HL-60 (cell line): ENCODE measurements at regions not wholly inside any gene's neighbourhood (a gene's known extent, or its start where the extent isn't known, plus 50 kb on each side); places are given as distances from the start of the nearest gene placed in this dataset.

ENCODE experiments used
- POLR2AphosphoS5 ChIP-seq: IDR thresholded peaks from 2 replicates; pipeline ENCODE4 v1.6.1; 2012; ENCODE audit warnings: low read depth
- TF ChIP-seq, protein P1 (sequence below): IDR thresholded peaks from one replicate; pipeline ENCODE4 v1.5.1; 2011; ENCODE audit warnings: low read length, control low read depth, inconsistent platforms; ENCODE audit not compliant: insufficient read depth
- TF ChIP-seq, protein P2 (sequence below): IDR thresholded peaks from 2 replicates; pipeline ENCODE4 v1.6.1; 2012; ENCODE audit warnings: low read depth; ENCODE audit not compliant: insufficient replicate concordance

- TF ChIP-seq, protein P1, sequence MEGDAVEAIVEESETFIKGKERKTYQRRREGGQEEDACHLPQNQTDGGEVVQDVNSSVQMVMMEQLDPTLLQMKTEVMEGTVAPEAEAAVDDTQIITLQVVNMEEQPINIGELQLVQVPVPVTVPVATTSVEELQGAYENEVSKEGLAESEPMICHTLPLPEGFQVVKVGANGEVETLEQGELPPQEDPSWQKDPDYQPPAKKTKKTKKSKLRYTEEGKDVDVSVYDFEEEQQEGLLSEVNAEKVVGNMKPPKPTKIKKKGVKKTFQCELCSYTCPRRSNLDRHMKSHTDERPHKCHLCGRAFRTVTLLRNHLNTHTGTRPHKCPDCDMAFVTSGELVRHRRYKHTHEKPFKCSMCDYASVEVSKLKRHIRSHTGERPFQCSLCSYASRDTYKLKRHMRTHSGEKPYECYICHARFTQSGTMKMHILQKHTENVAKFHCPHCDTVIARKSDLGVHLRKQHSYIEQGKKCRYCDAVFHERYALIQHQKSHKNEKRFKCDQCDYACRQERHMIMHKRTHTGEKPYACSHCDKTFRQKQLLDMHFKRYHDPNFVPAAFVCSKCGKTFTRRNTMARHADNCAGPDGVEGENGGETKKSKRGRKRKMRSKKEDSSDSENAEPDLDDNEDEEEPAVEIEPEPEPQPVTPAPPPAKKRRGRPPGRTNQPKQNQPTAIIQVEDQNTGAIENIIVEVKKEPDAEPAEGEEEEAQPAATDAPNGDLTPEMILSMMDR, result no peak
- TF ChIP-seq POLR2AphosphoS5, result no peak
- TF ChIP-seq, protein P2, sequence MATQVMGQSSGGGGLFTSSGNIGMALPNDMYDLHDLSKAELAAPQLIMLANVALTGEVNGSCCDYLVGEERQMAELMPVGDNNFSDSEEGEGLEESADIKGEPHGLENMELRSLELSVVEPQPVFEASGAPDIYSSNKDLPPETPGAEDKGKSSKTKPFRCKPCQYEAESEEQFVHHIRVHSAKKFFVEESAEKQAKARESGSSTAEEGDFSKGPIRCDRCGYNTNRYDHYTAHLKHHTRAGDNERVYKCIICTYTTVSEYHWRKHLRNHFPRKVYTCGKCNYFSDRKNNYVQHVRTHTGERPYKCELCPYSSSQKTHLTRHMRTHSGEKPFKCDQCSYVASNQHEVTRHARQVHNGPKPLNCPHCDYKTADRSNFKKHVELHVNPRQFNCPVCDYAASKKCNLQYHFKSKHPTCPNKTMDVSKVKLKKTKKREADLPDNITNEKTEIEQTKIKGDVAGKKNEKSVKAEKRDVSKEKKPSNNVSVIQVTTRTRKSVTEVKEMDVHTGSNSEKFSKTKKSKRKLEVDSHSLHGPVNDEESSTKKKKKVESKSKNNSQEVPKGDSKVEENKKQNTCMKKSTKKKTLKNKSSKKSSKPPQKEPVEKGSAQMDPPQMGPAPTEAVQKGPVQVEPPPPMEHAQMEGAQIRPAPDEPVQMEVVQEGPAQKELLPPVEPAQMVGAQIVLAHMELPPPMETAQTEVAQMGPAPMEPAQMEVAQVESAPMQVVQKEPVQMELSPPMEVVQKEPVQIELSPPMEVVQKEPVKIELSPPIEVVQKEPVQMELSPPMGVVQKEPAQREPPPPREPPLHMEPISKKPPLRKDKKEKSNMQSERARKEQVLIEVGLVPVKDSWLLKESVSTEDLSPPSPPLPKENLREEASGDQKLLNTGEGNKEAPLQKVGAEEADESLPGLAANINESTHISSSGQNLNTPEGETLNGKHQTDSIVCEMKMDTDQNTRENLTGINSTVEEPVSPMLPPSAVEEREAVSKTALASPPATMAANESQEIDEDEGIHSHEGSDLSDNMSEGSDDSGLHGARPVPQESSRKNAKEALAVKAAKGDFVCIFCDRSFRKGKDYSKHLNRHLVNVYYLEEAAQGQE, result peak; percentile 77
Observed at GRCh38 chr18:24793742-24794141, 333.3 kb downstream of the HRH4 start.
